LNCaP clone FGC (cell line): ENCODE measurements at regions not wholly inside any gene's neighbourhood (a gene's known extent, or its start where the extent isn't known, plus 50 kb on each side); places are given as distances from the start of the nearest gene placed in this dataset.

ENCODE experiments used
- DNase-seq: peaks from one replicate; pipeline ENCODE4 v3.0.0-alpha.2; 2011; ENCODE audit warnings: low read depth
- H3K4me3 ChIP-seq: 2 replicates; pipeline ENCODE4 v1.5.1; 2011; ENCODE audit warnings: mild to moderate bottlenecking, low read depth, low read length, control low read depth
- CTCF ChIP-seq: IDR thresholded peaks from 2 replicates; pipeline ENCODE4 v1.5.1; 2012; ENCODE audit warnings: mild to moderate bottlenecking; ENCODE audit not compliant: control insufficient read depth, insufficient read depth; ENCODE audit errors: extremely low read depth

- H3K4me3 ChIP-seq = no peak overlapping the region
- no peak for DNase-seq
- TF ChIP-seq CTCF = no peak
These were observed 118.2 kb upstream of the RIPOR2 start for GRCh38 chr6:25053875-25054371.

GRCh38 chr6:25054469-25054868, 118.7 kb upstream of the RIPOR2 start:
- no peak overlapping the region for H3K4me3 ChIP-seq
- DNase-seq = no peak

DNA sequence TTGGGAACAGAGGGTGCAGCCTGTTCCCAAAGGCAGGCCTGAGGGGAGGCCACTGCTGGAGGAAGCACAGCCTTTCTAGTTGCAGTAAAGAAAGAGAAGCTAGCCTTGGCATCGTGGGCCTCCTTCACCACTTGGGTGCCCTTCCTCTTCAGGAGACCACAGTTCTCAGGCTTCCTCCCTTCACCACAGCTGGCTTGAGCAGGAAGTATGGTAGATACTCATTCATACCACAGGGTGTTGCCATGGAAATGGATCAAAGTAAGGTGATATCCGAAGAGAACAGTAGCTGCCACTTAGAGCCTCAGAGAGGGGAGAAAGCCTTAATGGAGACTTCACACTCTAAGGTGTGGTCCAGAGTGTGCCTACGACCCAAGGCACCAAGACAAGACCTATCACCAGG, 120.4 kb upstream of the RIPOR2 start:
- no peak for DNase-seq
- no peak overlapping the region for H3K4me3 ChIP-seq
- no peak for TF ChIP-seq CTCF

More at GRCh38 chr6:25054469-25054868, 118.7 kb upstream of the RIPOR2 start:
- TF ChIP-seq CTCF = no peak

DNA sequence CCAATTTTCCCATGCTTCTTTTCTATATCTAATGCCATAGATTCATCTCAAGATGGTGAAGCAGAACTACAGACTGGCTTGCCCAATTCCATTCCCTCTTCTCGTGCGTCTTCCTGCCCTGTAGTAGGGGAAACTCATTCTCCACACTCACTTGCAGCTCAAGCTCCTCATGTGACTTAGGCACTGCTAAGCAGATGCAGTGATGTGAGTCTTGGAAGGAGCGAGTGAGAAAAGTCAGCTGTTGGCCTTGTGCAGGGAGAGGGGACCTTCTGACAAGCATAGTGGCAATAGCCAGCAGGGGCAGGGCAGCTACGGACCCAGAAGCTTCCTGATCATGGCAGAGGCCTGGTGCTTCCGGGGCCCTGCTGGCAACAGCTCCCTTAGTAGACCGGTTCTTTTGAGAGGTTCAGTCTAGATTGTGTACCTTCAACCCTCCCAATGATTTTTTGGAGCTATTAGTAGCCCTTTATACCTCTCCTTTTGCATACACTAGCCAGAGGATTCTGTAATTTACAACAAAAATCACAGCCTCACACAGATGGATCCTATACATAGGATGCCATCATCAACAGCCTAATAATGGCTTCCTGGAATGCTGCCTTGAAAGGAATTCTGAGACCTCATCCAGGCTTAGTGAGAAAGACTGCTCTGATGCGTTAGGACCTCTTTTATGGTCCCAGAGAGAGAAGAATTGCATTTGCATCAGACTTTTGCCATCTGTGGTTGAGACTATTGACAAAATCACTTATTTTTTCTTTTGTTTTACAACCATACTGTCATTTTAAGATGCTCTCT, 121.5 kb upstream of the RIPOR2 start:
- no peak for DNase-seq
- no peak for TF ChIP-seq CTCF
- H3K4me3 ChIP-seq = no peak overlapping the region

- H3K4me3 ChIP-seq = no peak overlapping the region
- TF ChIP-seq CTCF = no peak
- DNase-seq = no peak
These were observed 122.7 kb upstream of the RIPOR2 start for GRCh38 chr6:25058441-25058840.

- TF ChIP-seq CTCF = no peak
- DNase-seq = no peak
- no peak overlapping the region for H3K4me3 ChIP-seq
These were observed 123.2 kb upstream of the RIPOR2 start for GRCh38 chr6:25058941-25059340.

GRCh38 chr6:25060522-25060921, 124.8 kb upstream of the RIPOR2 start:
- H3K4me3 ChIP-seq = no peak overlapping the region
- DNase-seq = no peak
- no peak for TF ChIP-seq CTCF
